Cardiac fibroblast (primary cell): ENCODE measurements at regions not wholly inside any gene's neighbourhood (a gene's known extent, or its start where the extent isn't known, plus 50 kb on each side); places are given as distances from the start of the nearest gene placed in this dataset.

Source experiments
- DNase-seq, 2 donors: peaks; one replicate each; pipeline versions ENCODE4 v3.0.0 to v3.0.0-alpha.2; 2010; ENCODE audit warnings: low read depth in 2 of 2
- H3K4me3 ChIP-seq, 2 donors: replicated peaks in 1 of 2; 1 replicate in 1 of 2; 2 replicates in 1 of 2; pipeline ENCODE4 v1.5.1; 2011; ENCODE audit warnings: low read depth in 2 of 2, low read length in 2 of 2, mild to moderate bottlenecking in 2 of 2, moderate library complexity in 1 of 2
- CTCF ChIP-seq: IDR thresholded peaks from one replicate; pipeline ENCODE4 v1.5.1; 2011; ENCODE audit warnings: low read depth, mild to moderate bottlenecking, low read length, inconsistent platforms

- no peak for TF ChIP-seq CTCF
- DNase-seq = no peak
- no peak overlapping the region for H3K4me3 ChIP-seq
Measured at GRCh38 chr7:12772768-12773167, 85.3 kb downstream of the ARL4A start.

- H3K4me3 ChIP-seq = no peak overlapping the region
- DNase-seq = peak in 1 of 2 donors; percentile 28
- TF ChIP-seq CTCF = no peak
Measured at GRCh38 chr7:12777257-12777656, 89.8 kb downstream of the ARL4A start.

- no peak for DNase-seq
- TF ChIP-seq CTCF = no peak
- H3K4me3 ChIP-seq = no peak overlapping the region
Measured at GRCh38 chr7:12779947-12780346, 92.5 kb downstream of the ARL4A start.

GRCh38 chr7:12783421-12784095 lies 96.1 kb downstream of the ARL4A start:
- DNase-seq = peak; percentile 19 to 22
- no peak for TF ChIP-seq CTCF
- no peak overlapping the region for H3K4me3 ChIP-seq

GRCh38 chr7:12785473-12785872 lies 98.0 kb downstream of the ARL4A start:
- no peak for DNase-seq

GRCh38 chr7:12786494-12786893 lies 99.1 kb downstream of the ARL4A start:
- DNase-seq = no peak
- no peak overlapping the region for H3K4me3 ChIP-seq
- no peak for TF ChIP-seq CTCF

More at GRCh38 chr7:12785473-12785872, 98.0 kb downstream of the ARL4A start:
- H3K4me3 ChIP-seq = no peak overlapping the region
- TF ChIP-seq CTCF = no peak

GRCh38 chr7:12788171-12788570 lies 100.7 kb downstream of the ARL4A start:
- no peak for TF ChIP-seq CTCF
- no peak overlapping the region for H3K4me3 ChIP-seq
- no peak for DNase-seq
